ENCODE measurements at regions not wholly inside any gene's neighbourhood (a gene's known extent, or its start where the extent isn't known, plus 50 kb on each side); places are given as distances from the start of the nearest gene placed in this dataset.

- Histone ChIP-seq H3K9me3 (no peaks in the 10 kb centered on the region), H3K4me3 (no peak overlapping the region), H3K4me1 (peaks cover 3% of the 10 kb centered on the region), H3K27me3 (no peaks in the 10 kb centered on the region), H3K36me3 (no peaks in the 10 kb centered on the region), H3K27ac (no peak overlapping the region)
- TF ChIP-seq, protein P1, sequence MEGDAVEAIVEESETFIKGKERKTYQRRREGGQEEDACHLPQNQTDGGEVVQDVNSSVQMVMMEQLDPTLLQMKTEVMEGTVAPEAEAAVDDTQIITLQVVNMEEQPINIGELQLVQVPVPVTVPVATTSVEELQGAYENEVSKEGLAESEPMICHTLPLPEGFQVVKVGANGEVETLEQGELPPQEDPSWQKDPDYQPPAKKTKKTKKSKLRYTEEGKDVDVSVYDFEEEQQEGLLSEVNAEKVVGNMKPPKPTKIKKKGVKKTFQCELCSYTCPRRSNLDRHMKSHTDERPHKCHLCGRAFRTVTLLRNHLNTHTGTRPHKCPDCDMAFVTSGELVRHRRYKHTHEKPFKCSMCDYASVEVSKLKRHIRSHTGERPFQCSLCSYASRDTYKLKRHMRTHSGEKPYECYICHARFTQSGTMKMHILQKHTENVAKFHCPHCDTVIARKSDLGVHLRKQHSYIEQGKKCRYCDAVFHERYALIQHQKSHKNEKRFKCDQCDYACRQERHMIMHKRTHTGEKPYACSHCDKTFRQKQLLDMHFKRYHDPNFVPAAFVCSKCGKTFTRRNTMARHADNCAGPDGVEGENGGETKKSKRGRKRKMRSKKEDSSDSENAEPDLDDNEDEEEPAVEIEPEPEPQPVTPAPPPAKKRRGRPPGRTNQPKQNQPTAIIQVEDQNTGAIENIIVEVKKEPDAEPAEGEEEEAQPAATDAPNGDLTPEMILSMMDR (IDR thresholded peaks at IDR 0.05) = no peak
- intact Hi-C loops (cut with DNase I) = no loop called here
- ATAC-seq (no peak), DNase-seq (no peak)
These were observed 90.2 kb downstream of the KCTD12 start for GRCh38 chr13:76795701-76796695.

- Histone ChIP-seq H3K4me3 (no peak overlapping the region), H3K9me3 (no peaks in the 10 kb centered on the region), H3K36me3 (no peaks in the 10 kb centered on the region), H3K4me1 (peaks cover 4% of the 10 kb centered on the region), H3K27me3 (no peaks in the 10 kb centered on the region), H3K27ac (peak overlapping the region; percentile 12)
- intact Hi-C loops (cut with DNase I) = no loop called here
- ATAC-seq = peak; percentile 72
- DNase-seq = no peak
- TF ChIP-seq, protein P1 (IDR thresholded peaks at IDR 0.05) = no peak
These were observed 93.4 kb downstream of the KCTD12 start for GRCh38 chr13:76792731-76793347.

- intact Hi-C loops (cut with DNase I) = no loop called here
- H3K4me1 ChIP-seq = peaks cover 4% of the 10 kb centered on the region
- no peaks in the 10 kb centered on the region for H3K36me3 ChIP-seq
- no peak for ATAC-seq
- H3K27me3 ChIP-seq = no peaks in the 10 kb centered on the region
- H3K27ac ChIP-seq = no peak overlapping the region
- no peak for DNase-seq
- TF ChIP-seq, protein P1 (IDR thresholded peaks at IDR 0.05) = no peak
- H3K9me3 ChIP-seq = no peaks in the 10 kb centered on the region
- H3K4me3 ChIP-seq = no peak overlapping the region
These were observed 95.0 kb downstream of the KCTD12 start for GRCh38 chr13:76790980-76791819.

GRCh38 chr13:76790526-76790925 is 95.7 kb downstream of the KCTD12 start:
- ATAC-seq (no peak), DNase-seq (no peak)
- Histone ChIP-seq H3K27me3 (no peaks in the 10 kb centered on the region), H3K4me3 (no peak overlapping the region), H3K36me3 (no peaks in the 10 kb centered on the region), H3K27ac (no peak overlapping the region), H3K9me3 (no peaks in the 10 kb centered on the region), H3K4me1 (peaks cover 4% of the 10 kb centered on the region)
- TF ChIP-seq, protein P1 (IDR thresholded peaks at IDR 0.05) = no peak
- intact Hi-C loops (cut with DNase I) = no loop called here

DNA sequence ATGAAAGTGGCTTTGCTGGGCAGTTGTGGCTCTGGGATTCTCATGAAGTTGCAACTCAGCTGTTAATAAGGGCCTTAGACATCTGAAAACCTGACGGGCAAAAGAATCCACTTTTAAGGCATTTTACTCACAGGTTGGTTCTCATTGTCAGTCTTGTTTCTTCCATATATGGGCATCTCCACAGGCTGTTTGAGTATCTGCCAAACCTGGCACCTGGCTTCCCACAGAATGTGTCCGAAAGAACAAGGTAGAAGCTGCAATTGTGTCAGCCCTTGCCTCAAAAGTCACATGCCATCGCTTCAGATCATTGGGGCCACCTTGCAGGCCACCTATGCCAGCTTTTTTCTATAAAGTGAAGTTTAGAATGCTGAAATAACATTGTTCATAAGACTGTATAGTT is 102.4 kb downstream of the KCTD12 start:
- no peak overlapping the region for H3K4me3 ChIP-seq
- H3K27ac ChIP-seq = no peak overlapping the region
- H3K27me3 ChIP-seq = no peaks in the 10 kb centered on the region
- no peak for ATAC-seq
- H3K36me3 ChIP-seq = no peaks in the 10 kb centered on the region
- intact Hi-C loops (cut with DNase I) = no loop called here
- no peaks in the 10 kb centered on the region for H3K4me1 ChIP-seq
- TF ChIP-seq, protein P1 (IDR thresholded peaks at IDR 0.05) = no peak
- DNase-seq = no peak
- no peaks in the 10 kb centered on the region for H3K9me3 ChIP-seq
